ENCODE measurements at regions not wholly inside any gene's neighbourhood (a gene's known extent, or its start where the extent isn't known, plus 50 kb on each side); places are given as distances from the start of the nearest gene placed in this dataset.

DNA sequence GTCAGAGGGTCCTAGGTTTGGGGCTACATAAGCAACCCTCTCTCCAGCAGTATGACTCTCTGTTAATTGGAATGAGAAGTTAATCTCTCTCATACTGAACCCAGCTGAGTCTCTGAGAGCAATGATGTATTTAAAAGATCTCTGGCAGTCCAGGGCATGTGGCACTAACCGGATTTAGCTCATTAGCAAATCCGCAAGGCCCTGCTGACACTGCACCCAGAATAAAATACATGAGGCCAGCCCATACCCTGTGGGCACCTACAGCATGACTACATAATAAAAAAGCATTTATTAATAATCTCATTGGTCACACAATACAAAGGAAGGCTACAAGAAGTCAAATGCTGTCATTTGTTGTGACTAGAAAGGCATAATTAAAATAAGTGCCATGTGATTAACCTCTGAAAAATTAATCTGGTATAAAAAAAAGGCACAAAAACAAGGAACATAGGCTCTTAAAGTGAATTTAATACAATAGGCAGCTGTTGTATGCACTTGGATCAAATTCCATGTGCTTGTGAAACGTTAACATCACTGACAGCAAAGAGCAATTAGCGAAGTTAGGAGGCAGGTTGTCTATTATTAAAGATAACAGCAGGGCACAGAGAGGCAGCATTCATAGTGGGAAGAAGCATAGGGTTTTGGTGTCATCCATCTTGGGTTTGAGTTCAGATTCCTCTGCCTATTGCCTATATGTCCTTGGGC lies 381.2 kb downstream of the WDR72 start:
- Mint-ChIP-seq H3K27ac (no peak overlapping the region), H3K4me3 (no peak overlapping the region), H3K27me3 (no peaks in the 10 kb centered on the region), H3K4me1 (no peaks in the 10 kb centered on the region), H3K9me3 (ENCODE audit: insufficient read depth) (no peaks in the 10 kb centered on the region)
- H3K4me1 ChIP-seq (ENCODE audit: control insufficient read depth in 2 of 2, insufficient read depth in 2 of 2, low read length in 2 of 2) = no peaks in the 10 kb centered on the region
- no peaks in the 10 kb centered on the region for H3K79me2 ChIP-seq (ENCODE audit: control insufficient read depth, insufficient read depth, low read length)
- TF ChIP-seq EZH2 (IDR thresholded peaks at IDR 0.05; ENCODE audit: borderline replicate concordance, insufficient read depth, low read depth, low read length, poor library complexity, severe bottlenecking) = no peak
- TF ChIP-seq, protein P1, sequence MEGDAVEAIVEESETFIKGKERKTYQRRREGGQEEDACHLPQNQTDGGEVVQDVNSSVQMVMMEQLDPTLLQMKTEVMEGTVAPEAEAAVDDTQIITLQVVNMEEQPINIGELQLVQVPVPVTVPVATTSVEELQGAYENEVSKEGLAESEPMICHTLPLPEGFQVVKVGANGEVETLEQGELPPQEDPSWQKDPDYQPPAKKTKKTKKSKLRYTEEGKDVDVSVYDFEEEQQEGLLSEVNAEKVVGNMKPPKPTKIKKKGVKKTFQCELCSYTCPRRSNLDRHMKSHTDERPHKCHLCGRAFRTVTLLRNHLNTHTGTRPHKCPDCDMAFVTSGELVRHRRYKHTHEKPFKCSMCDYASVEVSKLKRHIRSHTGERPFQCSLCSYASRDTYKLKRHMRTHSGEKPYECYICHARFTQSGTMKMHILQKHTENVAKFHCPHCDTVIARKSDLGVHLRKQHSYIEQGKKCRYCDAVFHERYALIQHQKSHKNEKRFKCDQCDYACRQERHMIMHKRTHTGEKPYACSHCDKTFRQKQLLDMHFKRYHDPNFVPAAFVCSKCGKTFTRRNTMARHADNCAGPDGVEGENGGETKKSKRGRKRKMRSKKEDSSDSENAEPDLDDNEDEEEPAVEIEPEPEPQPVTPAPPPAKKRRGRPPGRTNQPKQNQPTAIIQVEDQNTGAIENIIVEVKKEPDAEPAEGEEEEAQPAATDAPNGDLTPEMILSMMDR (IDR thresholded peaks at IDR 0.05) = no peak
- DNase-seq (no peak), ATAC-seq (ENCODE audit: low read depth) (no peak)
- no peak overlapping the region for H3K9ac ChIP-seq (ENCODE audit: low read length)
- H3K36me3 ChIP-seq (replicated peaks in 1 of 2; ENCODE audit: control extremely low read depth in 1 of 2, control insufficient read depth in 1 of 2, extremely low read depth in 1 of 2, insufficient read depth in 2 of 2, low read length in 1 of 2) = no peaks in the 10 kb centered on the region
- intact Hi-C loops (cut with micrococcal nuclease) = no loop called here
- no peaks in the 10 kb centered on the region for H4K20me1 ChIP-seq (ENCODE audit: control insufficient read depth, insufficient read depth, low read length, poor library complexity, severe bottlenecking)
- no peak overlapping the region for H3K4me3 ChIP-seq (ENCODE audit: control extremely low read depth in 1 of 5, extremely low read depth in 1 of 5, insufficient read depth in 1 of 5, low read depth in 2 of 5, low read length in 4 of 5)
- no peak overlapping the region for H3K4me2 ChIP-seq (replicated peaks; ENCODE audit: low read depth, low read length, poor library complexity, severe bottlenecking)
- CTCF ChIA-PET = no interaction called here
- H2AFZ ChIP-seq (ENCODE audit: insufficient read depth, low read depth, low read length, poor library complexity, severe bottlenecking) = no peak overlapping the region
- no peaks in the 10 kb centered on the region for H3K27me3 ChIP-seq (replicated peaks in 1 of 4; ENCODE audit: control extremely low read depth in 1 of 4, control insufficient read depth in 3 of 4, insufficient read depth in 4 of 4, low read length in 3 of 4)
- no peak overlapping the region for H3K27ac ChIP-seq (ENCODE audit: low read length in 2 of 2)
- POLR2A ChIA-PET = no interaction called here
- no peaks in the 10 kb centered on the region for H3K9me3 ChIP-seq (ENCODE audit: control extremely low read depth in 1 of 3, control insufficient read depth in 2 of 3, insufficient read depth in 1 of 3, low read length in 2 of 3)
- 93% methylated on average over 3 of the region's 4 CpGs for WGBS (ENCODE audit: insufficient coverage)

DNA sequence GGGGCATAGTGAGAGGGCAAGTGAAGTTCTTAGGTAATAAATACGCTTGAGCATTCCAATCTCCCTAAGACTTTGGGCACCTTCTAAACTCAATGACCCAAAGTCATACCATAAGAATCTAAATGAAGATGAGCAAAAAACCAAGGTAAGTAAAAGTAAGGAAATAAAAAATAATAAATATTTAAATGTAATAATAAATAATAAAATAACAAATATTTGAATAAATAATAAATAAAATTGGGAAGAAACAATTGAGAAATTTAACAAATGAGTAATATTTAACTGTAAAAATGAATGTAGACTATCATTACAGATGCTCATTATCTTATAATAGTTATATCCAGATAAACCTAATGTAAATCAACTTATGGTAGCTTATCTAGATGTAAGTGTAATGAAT lies 391.7 kb downstream of the WDR72 start:
- no peak for DNase-seq
- Histone ChIP-seq H3K27ac (ENCODE audit: low read length in 2 of 2) (no peak overlapping the region), H3K4me2 (replicated peaks; ENCODE audit: low read depth, low read length, poor library complexity, severe bottlenecking) (no peak overlapping the region), H3K27me3 (replicated peaks in 1 of 4; ENCODE audit: control extremely low read depth in 1 of 4, control insufficient read depth in 3 of 4, insufficient read depth in 4 of 4, low read length in 3 of 4) (no peaks in the 10 kb centered on the region), H3K4me1 (ENCODE audit: control insufficient read depth in 2 of 2, insufficient read depth in 2 of 2, low read length in 2 of 2) (no peaks in the 10 kb centered on the region), H4K20me1 (ENCODE audit: control insufficient read depth, insufficient read depth, low read length, poor library complexity, severe bottlenecking) (no peaks in the 10 kb centered on the region), H3K9ac (ENCODE audit: low read length) (no peak overlapping the region), H3K9me3 (ENCODE audit: control extremely low read depth in 1 of 3, control insufficient read depth in 2 of 3, insufficient read depth in 1 of 3, low read length in 2 of 3) (peaks cover 0 to 1% (median 0%) of the 10 kb centered on the region in 3 donors), H3K4me3 (ENCODE audit: control extremely low read depth in 1 of 5, extremely low read depth in 1 of 5, insufficient read depth in 1 of 5, low read depth in 2 of 5, low read length in 4 of 5) (no peak overlapping the region), H2AFZ (ENCODE audit: insufficient read depth, low read depth, low read length, poor library complexity, severe bottlenecking) (no peak overlapping the region), H3K79me2 (ENCODE audit: control insufficient read depth, insufficient read depth, low read length) (no peaks in the 10 kb centered on the region), H3K36me3 (replicated peaks in 1 of 2; ENCODE audit: control extremely low read depth in 1 of 2, control insufficient read depth in 1 of 2, extremely low read depth in 1 of 2, insufficient read depth in 2 of 2, low read length in 1 of 2) (no peaks in the 10 kb centered on the region)
- no peaks in the 10 kb centered on the region for H3K4me1 Mint-ChIP-seq
- intact Hi-C loops (cut with micrococcal nuclease) = no loop called here
- WGBS (ENCODE audit: insufficient coverage) = no CpG with 5 or more reads among the region's 1 CpG
- no peak for ATAC-seq (ENCODE audit: low read depth)
- peaks cover 5% of the 10 kb centered on the region for H3K9me3 Mint-ChIP-seq (ENCODE audit: insufficient read depth)
- POLR2A ChIA-PET = no interaction called here
- TF ChIP-seq, protein P1 (IDR thresholded peaks at IDR 0.05) = no peak
- no peak for TF ChIP-seq EZH2 (IDR thresholded peaks at IDR 0.05; ENCODE audit: borderline replicate concordance, insufficient read depth, low read depth, low read length, poor library complexity, severe bottlenecking)
- H3K4me3 Mint-ChIP-seq = no peak overlapping the region
- no peaks in the 10 kb centered on the region for H3K27me3 Mint-ChIP-seq
- no peak overlapping the region for H3K27ac Mint-ChIP-seq
- CTCF ChIA-PET = no interaction called here

Data from B cell (primary cell).